Prostate gland (tissue), 2 donors: ENCODE measurements at regions not wholly inside any gene's neighbourhood (a gene's known extent, or its start where the extent isn't known, plus 50 kb on each side); places are given as distances from the start of the nearest gene placed in this dataset.

Experiments
- DNase-seq: peaks from one replicate; pipeline ENCODE4 v3.0.0-alpha.2; 2019; ENCODE audit warnings: low spot score
- H3K27ac ChIP-seq, 2 donors: fragments of 200-600 bp; sonication (generic); 2 replicates each; pipeline ENCODE4 v1.5.1; 2017 to 2019
- H3K27me3 ChIP-seq: fragments of 200-600 bp; sonication (generic); replicated peaks from 2 replicates; pipeline ENCODE4 v1.5.1; 2019; ENCODE audit not compliant: insufficient read depth
- H3K36me3 ChIP-seq, 2 donors: fragments of 200-600 bp; sonication (generic); 1 replicate in 1 of 2; 2 replicates in 1 of 2; pipeline versions ENCODE4 v1.5.1 to v1.8.1; 2017 to 2019
- H3K4me1 ChIP-seq: fragments of 200-600 bp; sonication (generic); replicated peaks from 2 replicates; pipeline ENCODE4 v1.5.1; 2019
- H3K4me3 ChIP-seq, 2 donors: fragments of 200-600 bp; sonication (generic); 2 replicates each; pipeline ENCODE4 v1.5.1; 2017 to 2019
- H3K9me3 ChIP-seq: fragments of 200-600 bp; sonication (generic); 2 replicates; pipeline ENCODE4 v1.5.1; 2017
- POLR2A ChIP-seq: fragments of 450-650 bp; IDR thresholded peaks from one replicate; pipeline ENCODE4 v1.6.1; 2016; ENCODE audit warnings: antibody characterized with exemption, mild to moderate bottlenecking
- POLR2AphosphoS5 ChIP-seq: sonication (generic); formaldehyde crosslinking; IDR thresholded peaks from one replicate; pipeline ENCODE4 v1.6.1; 2017; ENCODE audit warnings: antibody characterized with exemption
- WGBS: methylation state at CpG from one replicate; pipeline ENCODE4 v1.1.5; 2018; 5-methylcytosine and 5-hydroxymethylcytosine counted together
- intact Hi-C: fragments of 100-400 bp; cut with DNase I; formaldehyde crosslinking; loops from one replicate; pipeline ENCODE4 v1.14.2; 2022
- TF ChIP-seq, protein P1 (sequence below), 4 experiments: fragments of 200-600 bp in 2 of 4; fragments of 450-650 bp in 2 of 4; sonication (generic) in 2 of 4; IDR thresholded peaks; 1 replicate in 3 of 4; 2 replicates in 1 of 4; pipeline ENCODE4 v1.5.1; 2016 to 2019; ENCODE audit warnings: antibody characterized with exemption in 4 of 4, mild to moderate bottlenecking in 2 of 4, moderate library complexity in 2 of 4

DNA sequence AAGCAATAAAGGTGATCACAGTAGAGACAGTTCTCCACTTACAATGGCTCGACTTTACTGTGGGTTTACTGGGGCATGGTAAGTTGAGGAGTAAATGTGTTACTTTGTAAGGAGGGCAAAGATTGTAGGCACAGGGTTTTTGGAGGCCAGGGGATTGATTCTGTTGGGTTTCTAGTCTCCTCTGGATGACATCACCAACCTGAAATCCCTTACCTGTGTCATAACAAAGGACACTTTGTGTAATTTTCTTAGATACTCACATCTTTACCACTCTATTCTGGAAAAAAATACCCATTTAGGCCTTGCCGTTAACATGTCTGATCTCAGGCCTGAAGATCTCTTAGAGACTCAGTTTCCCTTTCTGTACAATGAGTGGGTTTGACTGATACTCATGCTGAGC, 161.7 kb downstream of the GLI2 start:
- no peak for TF ChIP-seq POLR2AphosphoS5
- TF ChIP-seq POLR2A: no peak
- TF ChIP-seq, protein P1, sequence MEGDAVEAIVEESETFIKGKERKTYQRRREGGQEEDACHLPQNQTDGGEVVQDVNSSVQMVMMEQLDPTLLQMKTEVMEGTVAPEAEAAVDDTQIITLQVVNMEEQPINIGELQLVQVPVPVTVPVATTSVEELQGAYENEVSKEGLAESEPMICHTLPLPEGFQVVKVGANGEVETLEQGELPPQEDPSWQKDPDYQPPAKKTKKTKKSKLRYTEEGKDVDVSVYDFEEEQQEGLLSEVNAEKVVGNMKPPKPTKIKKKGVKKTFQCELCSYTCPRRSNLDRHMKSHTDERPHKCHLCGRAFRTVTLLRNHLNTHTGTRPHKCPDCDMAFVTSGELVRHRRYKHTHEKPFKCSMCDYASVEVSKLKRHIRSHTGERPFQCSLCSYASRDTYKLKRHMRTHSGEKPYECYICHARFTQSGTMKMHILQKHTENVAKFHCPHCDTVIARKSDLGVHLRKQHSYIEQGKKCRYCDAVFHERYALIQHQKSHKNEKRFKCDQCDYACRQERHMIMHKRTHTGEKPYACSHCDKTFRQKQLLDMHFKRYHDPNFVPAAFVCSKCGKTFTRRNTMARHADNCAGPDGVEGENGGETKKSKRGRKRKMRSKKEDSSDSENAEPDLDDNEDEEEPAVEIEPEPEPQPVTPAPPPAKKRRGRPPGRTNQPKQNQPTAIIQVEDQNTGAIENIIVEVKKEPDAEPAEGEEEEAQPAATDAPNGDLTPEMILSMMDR (IDR thresholded peaks at IDR 0.05): no peak
- 88% methylated on average over 2 of the region's 2 CpGs for WGBS

DNA sequence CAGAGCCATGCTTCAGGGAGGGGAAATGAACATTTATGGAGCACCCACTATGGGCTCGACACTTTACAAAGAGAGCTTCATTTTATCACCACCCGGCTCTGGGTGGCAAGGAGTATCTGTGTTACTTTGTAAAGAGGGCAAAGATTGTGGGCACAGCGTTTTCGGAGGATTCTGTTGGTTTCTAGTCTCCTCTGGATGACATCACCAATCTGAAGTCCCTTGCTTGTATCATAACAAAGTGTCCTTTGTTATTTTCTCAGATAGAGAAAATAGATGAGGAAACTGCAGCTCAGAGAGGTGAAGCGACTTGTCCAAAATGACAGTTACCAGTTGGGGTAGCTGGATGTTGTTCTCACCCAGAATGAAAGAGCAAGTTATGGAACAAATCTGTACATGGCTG, 162.8 kb downstream of the GLI2 start:
- H3K27ac ChIP-seq: no peak overlapping the region
- intact Hi-C loops: no loop called here

More for the DNA sequence above, 161.7 kb downstream of the GLI2 start:
- intact Hi-C loops: no loop called here
- H3K4me3 ChIP-seq: no peak overlapping the region
- no peak overlapping the region for H3K27ac ChIP-seq
- no peak for DNase-seq
- H3K9me3 ChIP-seq: no peaks in the 10 kb centered on the region
- H3K27me3 ChIP-seq: no peaks in the 10 kb centered on the region
- H3K4me1 ChIP-seq: no peaks in the 10 kb centered on the region
- H3K36me3 ChIP-seq: no peaks in the 10 kb centered on the region

DNA sequence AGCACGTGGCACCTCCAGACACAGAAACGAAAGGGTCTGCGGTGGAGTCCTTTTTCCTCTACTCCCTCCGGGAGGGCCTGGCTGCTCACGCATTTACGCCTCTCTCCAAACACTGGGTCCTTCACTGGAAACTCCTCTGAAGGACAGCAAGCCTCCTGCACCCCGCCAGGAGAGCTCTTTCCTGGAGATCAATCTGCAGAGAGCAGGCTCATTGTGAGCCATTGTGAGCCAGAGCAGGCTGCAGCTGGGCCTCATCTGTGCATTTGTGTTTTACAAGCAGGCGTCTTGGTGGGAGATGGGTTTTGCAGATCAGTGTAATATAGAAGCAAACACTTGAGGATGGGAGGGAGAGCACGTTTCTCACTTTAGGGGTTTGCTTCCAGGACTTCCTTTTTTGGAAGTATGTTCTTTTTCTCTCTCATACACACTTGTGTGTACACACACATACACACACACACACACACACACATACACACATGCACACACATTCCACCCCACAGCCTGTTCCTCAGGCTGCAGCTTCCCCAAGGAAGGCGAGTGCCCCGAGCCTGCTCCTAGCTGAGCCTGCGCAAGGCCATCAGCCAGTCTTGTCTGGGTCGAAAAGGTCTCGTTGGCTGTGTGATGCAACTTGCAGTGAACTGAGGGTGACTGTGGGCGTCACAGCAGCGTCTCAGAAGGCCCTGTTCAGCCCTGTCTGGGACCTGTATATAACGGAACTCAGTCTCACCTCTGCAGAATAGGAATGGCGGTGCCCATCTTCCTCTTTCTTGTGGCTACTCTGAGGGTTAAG, 163.5 kb downstream of the GLI2 start:
- no peak overlapping the region for H3K4me3 ChIP-seq
- WGBS: 75% methylated on average over 18 of the region's 18 CpGs
- no peaks in the 10 kb centered on the region for H3K27me3 ChIP-seq
- TF ChIP-seq POLR2A: no peak
- TF ChIP-seq, protein P1 (IDR thresholded peaks at IDR 0.05): no peak
- no peak for TF ChIP-seq POLR2AphosphoS5
- intact Hi-C loops: no loop called here
- H3K27ac ChIP-seq: no peak overlapping the region
- DNase-seq: no peak
- no peaks in the 10 kb centered on the region for H3K9me3 ChIP-seq
- H3K36me3 ChIP-seq: no peaks in the 10 kb centered on the region
- H3K4me1 ChIP-seq: no peaks in the 10 kb centered on the region

More for the DNA sequence above, 162.8 kb downstream of the GLI2 start:
- no peaks in the 10 kb centered on the region for H3K36me3 ChIP-seq
- no peaks in the 10 kb centered on the region for H3K27me3 ChIP-seq
- H3K4me3 ChIP-seq: no peak overlapping the region
- WGBS: 81% methylated on average over 5 of the region's 5 CpGs
- TF ChIP-seq POLR2AphosphoS5: no peak
- no peak for TF ChIP-seq POLR2A
- TF ChIP-seq, protein P1 (IDR thresholded peaks at IDR 0.05): no peak
- no peaks in the 10 kb centered on the region for H3K9me3 ChIP-seq
- H3K4me1 ChIP-seq: no peaks in the 10 kb centered on the region
- no peak for DNase-seq

DNA sequence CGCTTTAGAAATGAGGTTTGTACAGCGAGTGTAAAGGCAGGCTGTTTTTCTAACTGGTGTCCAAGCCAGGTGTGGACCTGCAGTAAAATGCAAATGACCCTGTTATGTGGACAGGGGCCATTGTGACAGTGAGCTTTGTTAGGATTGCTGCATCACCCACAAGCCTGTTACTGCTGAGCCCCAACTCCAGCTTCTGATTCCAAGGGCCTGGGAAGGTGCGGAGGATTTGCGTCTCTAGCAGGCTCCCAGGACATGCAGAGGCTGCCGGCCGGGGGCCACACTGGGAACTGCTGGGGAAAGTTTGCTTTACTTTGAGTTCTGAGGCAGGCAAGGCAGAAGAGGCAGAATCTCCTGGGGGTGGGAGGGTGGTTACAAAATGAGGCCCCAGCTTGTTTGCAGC, 164.1 kb downstream of the GLI2 start:
- 86% methylated on average over 6 of the region's 6 CpGs for WGBS
- TF ChIP-seq, protein P1 (IDR thresholded peaks at IDR 0.05): no peak
- TF ChIP-seq POLR2AphosphoS5 (no peak), POLR2A (no peak)
- Histone ChIP-seq H3K36me3 (no peaks in the 10 kb centered on the region), H3K27ac (no peak overlapping the region), H3K27me3 (no peaks in the 10 kb centered on the region), H3K9me3 (no peaks in the 10 kb centered on the region), H3K4me3 (no peak overlapping the region), H3K4me1 (no peaks in the 10 kb centered on the region)
- intact Hi-C loops: loop anchor here (5.0 kb wide), 1 partner anchor 32 kb away; no protein-coding TSS in a partner anchor
- no peak for DNase-seq

DNA sequence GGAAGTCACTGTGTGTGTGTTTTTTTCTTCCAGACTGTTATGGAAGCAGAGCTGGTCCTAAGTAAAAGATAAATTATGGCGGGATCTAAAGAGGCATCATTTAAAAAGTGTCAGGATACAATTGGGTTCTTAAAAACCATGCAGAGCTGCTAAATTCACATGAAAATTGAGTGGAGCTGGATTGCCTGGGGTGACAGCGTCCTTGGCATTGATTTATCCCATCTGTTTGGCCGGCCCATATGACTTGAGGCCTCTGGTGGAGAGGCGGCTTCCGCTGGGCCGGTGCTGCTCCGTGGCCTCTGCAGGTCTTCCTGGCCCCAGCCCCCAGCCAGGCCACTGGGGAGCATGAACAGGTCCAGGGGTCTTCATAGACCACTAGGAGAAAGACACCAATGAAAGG, 165.5 kb downstream of the GLI2 start:
- intact Hi-C loops: loop anchor here (5.0 kb wide), 1 partner anchor 34 kb away; no protein-coding TSS in a partner anchor

More for the DNA sequence above, 165.5 kb downstream of the GLI2 start:
- no peak for TF ChIP-seq POLR2A
- no peak for TF ChIP-seq POLR2AphosphoS5
- TF ChIP-seq, protein P1 (IDR thresholded peaks at IDR 0.05): no peak
- no peak for DNase-seq
- Histone ChIP-seq H3K27me3 (no peaks in the 10 kb centered on the region), H3K4me1 (no peaks in the 10 kb centered on the region), H3K27ac (no peak overlapping the region), H3K36me3 (no peaks in the 10 kb centered on the region), H3K9me3 (no peaks in the 10 kb centered on the region), H3K4me3 (no peak overlapping the region)
- 53% methylated on average over 7 of the region's 7 CpGs for WGBS
